Gastrocnemius medialis (tissue), 4 donors: ENCODE measurements at regions not wholly inside any gene's neighbourhood (a gene's known extent, or its start where the extent isn't known, plus 50 kb on each side); places are given as distances from the start of the nearest gene placed in this dataset.

Source experiments
- POLR2A ChIP-seq, 2 donors: fragments of 450-650 bp; IDR thresholded peaks; one replicate each; pipeline ENCODE4 v1.6.1; 2017; ENCODE audit warnings: antibody characterized with exemption in 2 of 2, mild to moderate bottlenecking in 2 of 2, moderate library complexity in 2 of 2
- TF ChIP-seq, protein P1 (sequence below), 5 experiments: fragments of 450-650 bp in 3 of 5; fragments of 200-600 bp in 2 of 5; sonication (generic) in 2 of 5; IDR thresholded peaks in 4 of 5; conservative IDR thresholded peaks in 1 of 5; 1 replicate in 4 of 5; 2 replicates in 1 of 5; pipeline ENCODE4 v1.5.1; 2016 to 2019; ENCODE audit warnings: antibody characterized with exemption in 5 of 5, mild to moderate bottlenecking in 3 of 5, moderate library complexity in 3 of 5

DNA sequence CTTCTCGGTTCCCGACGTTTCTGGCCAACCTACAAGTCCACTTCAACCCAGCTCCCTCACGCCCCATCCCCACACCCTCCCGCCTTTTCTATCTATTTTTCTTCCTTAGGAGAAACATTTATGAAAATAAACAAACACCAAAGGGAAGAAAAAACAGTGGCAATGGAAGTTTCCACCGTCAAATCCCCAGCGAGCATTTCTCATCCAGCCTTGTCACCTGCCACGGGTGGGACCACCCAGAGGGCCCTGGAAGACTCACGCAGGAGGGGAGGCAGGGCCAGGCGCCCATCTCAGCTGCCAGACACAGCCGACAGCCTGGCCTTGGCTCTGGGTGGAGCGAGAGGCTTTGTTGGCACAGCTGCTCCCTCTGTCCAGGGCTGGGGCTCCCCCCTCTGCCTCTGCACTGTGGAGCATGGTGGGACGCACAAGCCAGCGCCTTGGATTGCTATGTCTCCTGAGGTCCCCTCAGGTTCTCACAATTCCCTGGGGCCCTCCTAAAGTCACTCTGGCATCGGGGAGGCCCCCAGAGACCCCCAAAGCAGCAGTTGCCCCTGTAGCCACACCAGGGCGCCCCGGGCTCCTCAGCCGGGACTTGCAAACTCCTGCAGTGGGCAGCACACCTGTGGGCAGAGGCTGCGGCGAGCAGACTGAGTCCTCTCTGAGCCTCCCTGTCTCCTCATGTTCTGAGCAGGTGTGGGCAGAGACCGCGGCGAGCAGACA, 395.7 kb upstream of the SALL3 start:
- TF ChIP-seq, protein P1, sequence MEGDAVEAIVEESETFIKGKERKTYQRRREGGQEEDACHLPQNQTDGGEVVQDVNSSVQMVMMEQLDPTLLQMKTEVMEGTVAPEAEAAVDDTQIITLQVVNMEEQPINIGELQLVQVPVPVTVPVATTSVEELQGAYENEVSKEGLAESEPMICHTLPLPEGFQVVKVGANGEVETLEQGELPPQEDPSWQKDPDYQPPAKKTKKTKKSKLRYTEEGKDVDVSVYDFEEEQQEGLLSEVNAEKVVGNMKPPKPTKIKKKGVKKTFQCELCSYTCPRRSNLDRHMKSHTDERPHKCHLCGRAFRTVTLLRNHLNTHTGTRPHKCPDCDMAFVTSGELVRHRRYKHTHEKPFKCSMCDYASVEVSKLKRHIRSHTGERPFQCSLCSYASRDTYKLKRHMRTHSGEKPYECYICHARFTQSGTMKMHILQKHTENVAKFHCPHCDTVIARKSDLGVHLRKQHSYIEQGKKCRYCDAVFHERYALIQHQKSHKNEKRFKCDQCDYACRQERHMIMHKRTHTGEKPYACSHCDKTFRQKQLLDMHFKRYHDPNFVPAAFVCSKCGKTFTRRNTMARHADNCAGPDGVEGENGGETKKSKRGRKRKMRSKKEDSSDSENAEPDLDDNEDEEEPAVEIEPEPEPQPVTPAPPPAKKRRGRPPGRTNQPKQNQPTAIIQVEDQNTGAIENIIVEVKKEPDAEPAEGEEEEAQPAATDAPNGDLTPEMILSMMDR (IDR thresholded peaks at IDR 0.05 in 4 of 5, conservative IDR thresholded peaks at IDR 0.05 in 1 of 5) = no peak
- TF ChIP-seq POLR2A (IDR thresholded peaks at IDR 0.05) = no peak
